K562 (cell line): ENCODE measurements at regions not wholly inside any gene's neighbourhood (a gene's known extent, or its start where the extent isn't known, plus 50 kb on each side); places are given as distances from the start of the nearest gene placed in this dataset.

Experiments
- CREM ChIP-seq: IDR thresholded peaks from 2 replicates; pipeline ENCODE4 v1.6.1; 2014; ENCODE audit warnings: antibody characterized with exemption, low read depth
- FIP1L1 ChIP-seq: fragments of 200-400 bp; formaldehyde crosslinking; IDR thresholded peaks from 2 replicates; pipeline ENCODE4 v1.6.1; 2018; ENCODE audit warnings: mild to moderate bottlenecking, low read depth, low read length; ENCODE audit not compliant: poor library complexity, severe bottlenecking
- FOSL1 ChIP-seq: fragments of 200-800 bp; sonication (Bioruptor generic); conservative IDR thresholded peaks from 2 replicates; pipeline ENCODE4 v1.6.1; 2016; ENCODE audit warnings: missing genetic modification characterization, missing compliant biosample characterization
- HIVEP1 ChIP-seq: fragments of 250-450 bp; sonication (Bioruptor Pico); IDR thresholded peaks from 2 replicates; pipeline ENCODE4 v1.4.0; 2020; ENCODE audit warnings: mild to moderate bottlenecking
- KHSRP ChIP-seq: fragments of 450-650 bp; IDR thresholded peaks from 2 replicates; pipeline ENCODE4 v1.6.1; 2017
- MYC ChIP-seq, 2 experiments: fragments of 250-450 bp in 1 of 2; sonication (Bioruptor Pico) in 1 of 2; IDR thresholded peaks; 2 replicates each; pipeline versions ENCODE4 v1.5.1 to v1.6.1; 2012 to 2021; ENCODE audit warnings: low read depth in 2 of 2, borderline replicate concordance in 1 of 2, improper control_type of control experiment in 1 of 2, low read length in 1 of 2, mild to moderate bottlenecking in 1 of 2, moderate library complexity in 1 of 2
- ZNF24 ChIP-seq: fragments of 450-650 bp; IDR thresholded peaks from 2 replicates; pipeline ENCODE4 v1.6.1; 2016
- TF ChIP-seq, protein P1 (sequence below), 3 experiments: IDR thresholded peaks in 2 of 3; conservative IDR thresholded peaks in 1 of 3; 2 replicates each; pipeline ENCODE4 v1.5.1; 2011 to 2012; ENCODE audit warnings: low read length in 3 of 3, mild to moderate bottlenecking in 3 of 3, control low read depth in 2 of 3, improper control_type of control experiment in 1 of 3, inconsistent platforms in 1 of 3, low read depth in 1 of 3, mixed read lengths in 1 of 3, moderate library complexity in 1 of 3; ENCODE audit not compliant: insufficient read depth in 2 of 3

DNA sequence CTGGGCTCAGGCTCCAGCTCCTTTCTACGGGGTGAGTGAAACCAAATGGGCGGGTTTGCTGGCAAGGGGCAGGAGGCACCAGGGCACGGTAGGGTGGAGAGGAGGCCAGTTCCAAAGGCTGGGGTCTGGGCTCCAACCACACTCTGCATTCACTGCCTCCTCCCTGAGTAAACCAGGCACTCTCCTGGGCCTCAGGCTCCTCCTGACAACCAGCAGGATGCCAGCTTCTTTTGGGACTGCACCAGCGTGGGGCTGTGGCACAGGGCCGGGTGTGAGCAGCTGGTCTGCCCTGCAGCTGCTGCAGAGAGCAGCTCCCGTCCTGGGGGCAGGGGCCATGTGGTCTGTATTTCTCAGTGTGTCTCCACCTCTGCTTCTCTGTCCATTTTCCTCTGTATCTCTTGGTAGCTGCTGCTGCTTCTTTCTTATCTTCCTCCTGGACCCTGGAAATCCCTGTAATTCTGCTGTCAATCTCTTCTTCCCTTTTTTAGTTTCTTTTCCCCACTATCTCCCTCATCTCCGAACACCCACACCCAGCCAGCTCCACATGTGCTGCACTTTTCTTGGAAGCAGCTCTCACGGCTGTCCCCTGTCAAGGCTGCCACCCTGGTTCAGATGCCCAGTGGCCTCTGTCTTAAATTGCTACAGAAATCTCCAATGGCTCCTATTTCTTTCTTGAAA is 54.9 kb upstream of the TBC1D21 start:
- no peak for TF ChIP-seq HIVEP1 (CRISPR knock-in tag)
- no peak for TF ChIP-seq FOSL1 (tag)
- TF ChIP-seq CREM: no peak
- no peak for TF ChIP-seq FIP1L1
- TF ChIP-seq KHSRP: no peak
- TF ChIP-seq MYC (IDR thresholded peaks at IDR 0.05; ENCODE audit: low read depth, low read length): no peak
- TF ChIP-seq MYC (CRISPR knock-in tag; IDR thresholded peaks at IDR 0.05; ENCODE audit: borderline replicate concordance, low read depth): no peak
- no peak for TF ChIP-seq ZNF24
- TF ChIP-seq, protein P1, sequence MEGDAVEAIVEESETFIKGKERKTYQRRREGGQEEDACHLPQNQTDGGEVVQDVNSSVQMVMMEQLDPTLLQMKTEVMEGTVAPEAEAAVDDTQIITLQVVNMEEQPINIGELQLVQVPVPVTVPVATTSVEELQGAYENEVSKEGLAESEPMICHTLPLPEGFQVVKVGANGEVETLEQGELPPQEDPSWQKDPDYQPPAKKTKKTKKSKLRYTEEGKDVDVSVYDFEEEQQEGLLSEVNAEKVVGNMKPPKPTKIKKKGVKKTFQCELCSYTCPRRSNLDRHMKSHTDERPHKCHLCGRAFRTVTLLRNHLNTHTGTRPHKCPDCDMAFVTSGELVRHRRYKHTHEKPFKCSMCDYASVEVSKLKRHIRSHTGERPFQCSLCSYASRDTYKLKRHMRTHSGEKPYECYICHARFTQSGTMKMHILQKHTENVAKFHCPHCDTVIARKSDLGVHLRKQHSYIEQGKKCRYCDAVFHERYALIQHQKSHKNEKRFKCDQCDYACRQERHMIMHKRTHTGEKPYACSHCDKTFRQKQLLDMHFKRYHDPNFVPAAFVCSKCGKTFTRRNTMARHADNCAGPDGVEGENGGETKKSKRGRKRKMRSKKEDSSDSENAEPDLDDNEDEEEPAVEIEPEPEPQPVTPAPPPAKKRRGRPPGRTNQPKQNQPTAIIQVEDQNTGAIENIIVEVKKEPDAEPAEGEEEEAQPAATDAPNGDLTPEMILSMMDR (IDR thresholded peaks at IDR 0.05 in 2 of 3, conservative IDR thresholded peaks at IDR 0.05 in 1 of 3; ENCODE audit: insufficient read depth in 2 of 3, low read depth in 1 of 3, low read length in 3 of 3): no peak
